Neuron (in vitro differentiated cells): ENCODE measurements at regions not wholly inside any gene's neighbourhood (a gene's known extent, or its start where the extent isn't known, plus 50 kb on each side); places are given as distances from the start of the nearest gene placed in this dataset.

Experiments
- H2AFZ ChIP-seq: one replicate; pipeline ENCODE4 v1.6.1; 2013; ENCODE audit warnings: low read depth, mild to moderate bottlenecking, inconsistent platforms, low read length, moderate library complexity
- H3K27me3 ChIP-seq: one replicate; pipeline ENCODE4 v1.6.1; 2013; ENCODE audit warnings: low read length; ENCODE audit not compliant: insufficient read depth
- H3K36me3 ChIP-seq: one replicate; pipeline ENCODE4 v1.6.1; 2013; ENCODE audit warnings: low read length; ENCODE audit not compliant: insufficient read depth
- H3K4me1 ChIP-seq: one replicate; pipeline ENCODE4 v1.6.1; 2013; ENCODE audit warnings: low read length; ENCODE audit not compliant: insufficient read depth
- H3K4me3 ChIP-seq: 2 replicates; pipeline ENCODE4 v1.5.1; 2013; ENCODE audit warnings: mild to moderate bottlenecking, low read length, moderate library complexity
- H3K9me3 ChIP-seq: one replicate; pipeline ENCODE4 v1.6.1; 2013; ENCODE audit warnings: low read length

- no peaks in the 10 kb centered on the region for H3K4me1 ChIP-seq
- H2AFZ ChIP-seq = no peak overlapping the region
- H3K27me3 ChIP-seq = no peaks in the 10 kb centered on the region
- H3K36me3 ChIP-seq = no peaks in the 10 kb centered on the region
- H3K9me3 ChIP-seq = no peaks in the 10 kb centered on the region
- H3K4me3 ChIP-seq = no peak overlapping the region
Observed at GRCh38 chr13:76646946-76647345, 239.3 kb downstream of the KCTD12 start.

GRCh38 chr13:76645632-76646031, 240.6 kb downstream of the KCTD12 start:
- Histone ChIP-seq H3K4me3 (no peak overlapping the region), H3K9me3 (no peaks in the 10 kb centered on the region), H3K4me1 (no peaks in the 10 kb centered on the region), H3K27me3 (no peaks in the 10 kb centered on the region), H3K36me3 (no peaks in the 10 kb centered on the region), H2AFZ (no peak overlapping the region)

- H3K4me3 ChIP-seq = no peak overlapping the region
- no peaks in the 10 kb centered on the region for H3K27me3 ChIP-seq
- H3K4me1 ChIP-seq = no peaks in the 10 kb centered on the region
- no peak overlapping the region for H2AFZ ChIP-seq
- no peaks in the 10 kb centered on the region for H3K9me3 ChIP-seq
- no peaks in the 10 kb centered on the region for H3K36me3 ChIP-seq
Observed at GRCh38 chr13:76644906-76645305, 241.3 kb downstream of the KCTD12 start.

GRCh38 chr13:76643596-76643995, 242.6 kb downstream of the KCTD12 start:
- H3K9me3 ChIP-seq = no peaks in the 10 kb centered on the region
- H3K27me3 ChIP-seq = no peaks in the 10 kb centered on the region
- no peak overlapping the region for H3K4me3 ChIP-seq

GRCh38 chr13:76641056-76641455, 245.1 kb downstream of the KCTD12 start:
- no peaks in the 10 kb centered on the region for H3K27me3 ChIP-seq
- H3K4me3 ChIP-seq = no peak overlapping the region
- no peaks in the 10 kb centered on the region for H3K36me3 ChIP-seq

More at GRCh38 chr13:76643596-76643995, 242.6 kb downstream of the KCTD12 start:
- H3K36me3 ChIP-seq = no peaks in the 10 kb centered on the region
- H2AFZ ChIP-seq = no peak overlapping the region
- no peaks in the 10 kb centered on the region for H3K4me1 ChIP-seq

GRCh38 chr13:76638882-76639281, 247.3 kb downstream of the KCTD12 start:
- Histone ChIP-seq H3K4me3 (no peak overlapping the region), H2AFZ (no peak overlapping the region), H3K27me3 (no peaks in the 10 kb centered on the region), H3K4me1 (no peaks in the 10 kb centered on the region), H3K9me3 (no peaks in the 10 kb centered on the region), H3K36me3 (no peaks in the 10 kb centered on the region)

More at GRCh38 chr13:76641056-76641455, 245.1 kb downstream of the KCTD12 start:
- no peaks in the 10 kb centered on the region for H3K9me3 ChIP-seq
- H2AFZ ChIP-seq = no peak overlapping the region
- no peaks in the 10 kb centered on the region for H3K4me1 ChIP-seq

GRCh38 chr13:76638181-76638580, 248.0 kb downstream of the KCTD12 start:
- H3K27me3 ChIP-seq = no peaks in the 10 kb centered on the region
- H3K4me1 ChIP-seq = no peaks in the 10 kb centered on the region
- no peaks in the 10 kb centered on the region for H3K36me3 ChIP-seq
- H2AFZ ChIP-seq = no peak overlapping the region
- no peak overlapping the region for H3K4me3 ChIP-seq
- H3K9me3 ChIP-seq = no peaks in the 10 kb centered on the region

- H2AFZ ChIP-seq = no peak overlapping the region
- H3K4me3 ChIP-seq = no peak overlapping the region
- H3K9me3 ChIP-seq = no peaks in the 10 kb centered on the region
- H3K4me1 ChIP-seq = no peaks in the 10 kb centered on the region
- no peaks in the 10 kb centered on the region for H3K27me3 ChIP-seq
- H3K36me3 ChIP-seq = no peaks in the 10 kb centered on the region
Observed at GRCh38 chr13:76637641-76638141, 248.5 kb downstream of the KCTD12 start.

GRCh38 chr13:76636829-76637228, 249.4 kb downstream of the KCTD12 start:
- H2AFZ ChIP-seq = no peak overlapping the region
- H3K9me3 ChIP-seq = no peaks in the 10 kb centered on the region
- no peaks in the 10 kb centered on the region for H3K36me3 ChIP-seq
- no peak overlapping the region for H3K4me3 ChIP-seq
- H3K4me1 ChIP-seq = no peaks in the 10 kb centered on the region
- H3K27me3 ChIP-seq = no peaks in the 10 kb centered on the region

- H3K4me3 ChIP-seq = no peak overlapping the region
- no peaks in the 10 kb centered on the region for H3K9me3 ChIP-seq
- H3K27me3 ChIP-seq = no peaks in the 10 kb centered on the region
- H3K36me3 ChIP-seq = no peaks in the 10 kb centered on the region
- H3K4me1 ChIP-seq = peaks cover 10% of the 10 kb centered on the region
- no peak overlapping the region for H2AFZ ChIP-seq
Observed at GRCh38 chr13:76635232-76636230, 250.7 kb downstream of the KCTD12 start.

GRCh38 chr13:76634431-76635191, 251.6 kb downstream of the KCTD12 start:
- no peaks in the 10 kb centered on the region for H3K36me3 ChIP-seq
- H3K4me3 ChIP-seq = no peak overlapping the region
- H3K4me1 ChIP-seq = peaks cover 18% of the 10 kb centered on the region
- no peaks in the 10 kb centered on the region for H3K9me3 ChIP-seq
- H3K27me3 ChIP-seq = no peaks in the 10 kb centered on the region
- H2AFZ ChIP-seq = no peak overlapping the region

- Histone ChIP-seq H3K36me3 (no peaks in the 10 kb centered on the region), H3K4me3 (no peak overlapping the region), H3K4me1 (peaks cover 18% of the 10 kb centered on the region), H3K27me3 (no peaks in the 10 kb centered on the region), H3K9me3 (no peaks in the 10 kb centered on the region), H2AFZ (no peak overlapping the region)
Observed at GRCh38 chr13:76632401-76633044, 253.7 kb downstream of the KCTD12 start.
